Stimulated activated CD8-positive, alpha-beta memory T cell treated with anti-CD3 and anti-CD28 coated beads, Interleukin-12 subunit alpha, Interleukin-12 subunit beta, amount 100 ng/mL, for 24 hours (primary cell): ENCODE measurements at regions not wholly inside any gene's neighbourhood (a gene's known extent, or its start where the extent isn't known, plus 50 kb on each side); places are given as distances from the start of the nearest gene placed in this dataset.

Experiments
- DNase-seq: peaks from one replicate; pipeline ENCODE4 v3.0.0-alpha.2; 2020; ENCODE audit errors: extremely low read depth

- DNase-seq: no peak
Measured at GRCh38 chr2:550860-551567, 126.2 kb downstream of the TMEM18 start.

DNA sequence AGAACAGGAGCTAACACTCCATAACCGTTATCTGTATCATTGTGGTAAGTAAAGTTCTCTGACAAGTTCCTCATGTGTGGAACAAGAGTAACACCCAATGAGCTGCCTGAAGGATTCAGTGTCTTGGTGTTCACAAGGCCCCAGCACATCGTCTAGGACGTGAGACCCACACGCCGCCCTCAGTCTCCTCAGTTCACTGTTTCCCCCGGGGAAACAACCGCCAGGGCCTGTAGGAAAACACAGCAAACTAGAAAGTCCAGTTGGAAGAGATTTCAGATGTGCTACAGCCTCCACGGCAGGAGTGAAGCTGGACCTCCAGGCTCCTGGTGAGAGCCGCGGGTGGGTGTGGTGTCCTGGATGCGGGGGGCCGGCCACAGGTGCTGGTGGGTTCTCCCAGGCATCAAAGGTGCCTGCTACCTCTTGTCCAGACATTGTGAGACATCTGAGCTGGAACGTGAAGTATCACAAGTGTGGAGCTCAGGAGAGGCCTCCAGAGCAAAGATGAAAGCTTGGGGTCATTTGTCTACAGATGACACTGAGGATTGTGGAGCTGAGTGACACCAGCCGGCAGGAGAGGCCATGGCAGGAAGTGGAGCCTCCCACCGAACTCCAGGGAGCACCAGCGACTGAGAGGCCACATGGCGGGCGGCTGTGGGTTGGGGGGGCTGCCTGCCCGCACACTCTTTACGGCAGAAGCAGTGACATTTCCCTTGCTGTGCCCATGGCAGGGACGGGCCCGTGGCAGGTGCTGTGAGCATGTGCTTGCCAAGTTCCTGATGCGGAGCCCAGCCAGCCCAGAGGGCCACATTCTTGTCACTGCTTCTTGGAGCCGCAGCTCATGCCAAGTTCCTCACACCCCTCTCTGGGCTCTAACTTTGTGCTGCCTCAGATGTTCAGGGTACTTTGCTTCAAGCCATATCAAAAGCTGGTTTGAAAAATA, 131.2 kb downstream of the TMEM18 start:
- no peak for DNase-seq

DNA sequence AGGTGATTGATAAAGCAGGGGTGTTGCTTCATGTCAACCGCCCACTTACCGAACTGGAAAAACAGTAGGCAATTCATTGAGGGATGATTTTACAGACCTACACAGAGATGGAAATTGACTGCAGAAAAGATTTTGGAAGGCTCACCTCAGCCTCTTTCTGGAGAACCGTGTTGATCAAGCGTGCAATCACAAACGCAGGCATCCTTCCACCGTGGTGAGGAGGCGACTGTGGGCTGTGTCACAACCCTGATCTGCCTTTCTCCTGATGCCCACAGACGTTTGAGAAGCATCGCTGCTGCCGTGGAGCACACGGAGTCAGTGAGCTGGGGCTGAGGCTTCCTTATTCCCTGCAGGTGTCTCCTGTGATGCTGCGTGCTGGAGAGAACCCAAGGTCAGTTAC, 132.0 kb downstream of the TMEM18 start:
- DNase-seq: no peak

DNA sequence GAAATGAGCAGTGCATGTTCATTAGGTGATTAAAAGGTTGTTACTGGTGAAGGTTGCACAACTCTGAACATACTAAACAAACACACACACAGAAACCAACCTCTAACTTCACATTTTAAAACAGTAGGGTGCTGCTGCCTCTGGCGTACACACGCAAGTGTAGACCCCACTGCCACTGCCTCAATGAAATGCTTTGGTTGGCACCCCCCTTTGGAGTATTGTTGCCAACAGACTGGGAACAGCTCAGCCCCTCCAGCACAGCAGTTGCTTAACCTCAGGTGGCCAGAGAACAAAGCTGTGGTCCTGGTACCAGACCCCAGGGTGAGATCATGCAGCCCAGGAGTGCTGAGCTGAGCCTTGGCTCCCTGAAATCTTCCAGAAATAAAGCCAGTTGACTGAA, 138.6 kb downstream of the TMEM18 start:
- DNase-seq: no peak

- no peak for DNase-seq
Measured at GRCh38 chr2:535222-535621, 142.0 kb downstream of the TMEM18 start.

DNA sequence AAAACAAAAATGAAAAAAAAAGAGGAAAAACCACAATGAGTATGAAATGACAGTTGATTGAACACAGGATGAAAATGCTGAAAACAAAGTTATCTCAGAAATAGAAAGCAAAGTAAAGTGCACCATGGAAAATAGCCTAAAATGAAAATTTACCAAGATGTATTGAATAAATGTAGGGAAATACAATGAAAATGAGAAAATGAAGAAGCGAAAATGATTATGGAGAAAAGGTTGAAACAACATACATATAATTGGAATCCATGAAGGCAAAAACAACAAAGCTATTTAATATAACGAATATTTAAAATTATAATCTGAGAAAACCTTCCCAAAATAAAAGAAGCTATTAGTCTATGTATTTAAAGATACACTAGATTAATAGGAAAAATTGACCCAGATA, 147.4 kb downstream of the TMEM18 start:
- no peak for DNase-seq

DNA sequence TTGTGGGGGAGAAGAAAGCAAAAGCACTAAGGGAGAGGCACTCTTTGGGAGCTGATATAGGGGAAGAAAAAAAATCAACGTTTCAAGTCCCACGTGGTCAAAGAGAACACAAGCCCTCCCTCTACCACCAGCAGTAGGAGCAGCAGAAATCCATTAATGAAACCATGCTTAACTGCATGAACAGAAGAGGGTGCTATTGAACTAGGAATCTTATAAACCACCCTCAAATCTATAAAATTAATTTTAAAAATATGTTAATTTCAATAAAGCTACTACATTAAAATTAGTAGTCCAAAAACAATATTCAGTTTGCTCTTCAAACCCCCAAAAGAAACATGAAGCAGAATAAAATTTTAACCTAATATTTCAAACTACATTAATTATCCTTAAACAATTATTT, 147.8 kb downstream of the TMEM18 start:
- DNase-seq: no peak

GRCh38 chr2:527581-527980, 149.6 kb downstream of the TMEM18 start:
- DNase-seq: no peak

DNA sequence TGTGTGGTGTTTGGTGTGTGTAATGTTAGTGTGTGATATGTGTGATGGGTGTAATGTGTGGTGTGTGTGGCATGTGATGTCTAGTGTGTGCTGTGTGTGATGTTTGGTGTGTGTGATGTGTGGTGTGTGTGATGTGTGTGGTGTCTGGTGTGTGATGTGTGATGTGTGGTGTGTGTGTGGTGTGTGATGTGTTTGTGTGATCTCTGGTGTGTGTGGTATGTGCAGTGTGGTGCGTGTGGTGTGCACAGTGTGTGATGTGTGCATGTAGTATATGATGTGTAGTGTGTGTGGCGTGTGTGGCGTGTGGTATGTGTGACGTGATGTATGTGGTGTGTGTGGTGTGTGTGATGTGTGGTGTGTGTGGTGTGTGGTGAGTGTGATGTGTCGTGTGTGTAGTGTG, 150.3 kb downstream of the TMEM18 start:
- DNase-seq: no peak

DNA sequence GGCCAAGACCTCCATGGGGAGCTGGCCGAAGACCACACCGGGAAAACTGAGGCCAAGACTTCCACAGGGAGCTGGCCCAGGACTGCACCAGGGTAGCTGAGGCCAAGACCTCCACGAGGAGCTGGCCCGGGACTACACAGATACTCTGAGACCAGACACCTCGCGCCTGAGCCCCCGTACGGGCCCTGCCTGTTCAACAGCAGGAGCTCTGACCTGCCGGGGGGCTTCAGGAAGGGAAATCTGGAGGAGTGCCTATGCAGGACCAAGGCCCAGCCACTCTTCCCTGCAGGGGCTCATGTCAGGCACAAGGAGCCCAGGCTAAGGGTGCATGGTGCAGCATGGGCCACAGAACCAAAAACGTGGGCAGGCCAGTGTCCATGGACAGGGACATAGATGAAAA, 151.6 kb downstream of the TMEM18 start:
- DNase-seq: no peak

- DNase-seq: no peak
Measured at GRCh38 chr2:525021-525420, 152.2 kb downstream of the TMEM18 start.

DNA sequence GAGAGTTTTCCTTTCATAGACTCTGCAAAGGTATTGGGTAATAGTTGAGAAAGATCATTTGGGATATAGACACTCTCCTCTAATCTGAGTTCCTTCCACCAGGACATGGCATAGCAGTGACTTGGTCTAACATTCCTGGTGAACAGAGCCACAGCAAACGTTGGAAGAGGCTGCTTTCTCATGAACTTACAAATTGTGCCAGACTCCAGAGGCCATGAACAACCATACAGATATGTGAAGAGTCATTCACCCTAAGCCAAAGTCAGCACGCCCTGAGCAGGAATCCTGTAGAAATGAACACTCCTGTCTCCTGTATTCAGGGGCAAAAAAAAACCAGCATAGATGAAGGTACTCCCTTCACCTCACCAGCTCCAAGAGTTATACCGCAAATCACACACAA, 152.8 kb downstream of the TMEM18 start:
- DNase-seq: no peak

GRCh38 chr2:523698-524270, 153.4 kb downstream of the TMEM18 start:
- no peak for DNase-seq

DNA sequence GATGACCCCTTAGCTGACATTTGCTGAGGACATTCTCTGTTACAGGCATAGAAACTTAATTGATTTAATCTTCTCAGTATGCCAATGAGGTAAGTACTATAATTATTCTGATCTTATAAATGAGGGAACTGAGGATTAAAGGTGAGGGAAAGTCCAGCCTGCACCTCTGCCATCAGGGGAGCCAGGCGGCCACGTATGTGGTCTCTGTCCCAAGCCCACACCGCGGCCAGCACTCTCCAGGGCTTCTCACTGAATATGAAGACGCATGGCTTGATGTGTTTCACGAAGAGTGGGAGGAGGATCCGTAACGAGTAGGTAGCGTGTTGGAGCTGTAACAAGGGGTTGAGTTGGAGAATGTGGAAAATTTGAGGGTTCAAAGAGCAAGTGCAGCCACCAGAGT, 154.4 kb downstream of the TMEM18 start:
- no peak for DNase-seq

DNA sequence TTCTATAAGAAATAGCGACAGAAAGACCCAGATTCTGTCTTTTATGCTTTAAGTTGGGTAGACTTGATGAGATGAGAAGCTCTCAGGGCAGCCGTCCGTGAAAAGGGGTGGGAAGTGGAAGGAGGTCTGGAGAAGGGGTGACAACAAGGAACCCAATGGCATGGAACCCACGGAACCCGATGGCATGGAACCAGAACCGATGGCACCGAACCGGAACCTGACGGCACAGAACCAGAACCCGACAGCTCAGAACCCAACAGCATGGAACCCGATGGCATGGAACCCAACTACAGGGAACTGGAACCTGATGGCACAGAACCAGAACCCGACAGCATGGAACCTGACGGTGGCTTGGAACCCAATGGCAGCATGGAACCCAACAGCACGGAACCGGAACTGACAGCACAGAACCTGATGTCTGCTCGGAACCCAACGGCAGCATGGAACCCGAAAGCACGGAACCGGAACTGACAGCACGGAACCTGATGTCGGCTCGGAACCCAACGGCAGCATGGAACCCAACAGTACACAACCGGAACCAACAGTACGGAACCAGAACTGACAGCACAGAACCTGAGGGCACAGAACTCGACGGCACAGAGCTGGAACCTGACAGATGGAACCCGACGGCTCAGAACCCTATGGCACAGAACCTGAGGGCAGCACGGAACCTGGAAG, 155.2 kb downstream of the TMEM18 start:
- DNase-seq: no peak

GRCh38 chr2:520663-521340, 156.4 kb downstream of the TMEM18 start:
- no peak for DNase-seq

GRCh38 chr2:516944-517343, 160.3 kb downstream of the TMEM18 start:
- DNase-seq: no peak

- DNase-seq: no peak
Measured at GRCh38 chr2:516131-516530, 161.1 kb downstream of the TMEM18 start.

GRCh38 chr2:515441-516127, 161.6 kb downstream of the TMEM18 start:
- no peak for DNase-seq

DNA sequence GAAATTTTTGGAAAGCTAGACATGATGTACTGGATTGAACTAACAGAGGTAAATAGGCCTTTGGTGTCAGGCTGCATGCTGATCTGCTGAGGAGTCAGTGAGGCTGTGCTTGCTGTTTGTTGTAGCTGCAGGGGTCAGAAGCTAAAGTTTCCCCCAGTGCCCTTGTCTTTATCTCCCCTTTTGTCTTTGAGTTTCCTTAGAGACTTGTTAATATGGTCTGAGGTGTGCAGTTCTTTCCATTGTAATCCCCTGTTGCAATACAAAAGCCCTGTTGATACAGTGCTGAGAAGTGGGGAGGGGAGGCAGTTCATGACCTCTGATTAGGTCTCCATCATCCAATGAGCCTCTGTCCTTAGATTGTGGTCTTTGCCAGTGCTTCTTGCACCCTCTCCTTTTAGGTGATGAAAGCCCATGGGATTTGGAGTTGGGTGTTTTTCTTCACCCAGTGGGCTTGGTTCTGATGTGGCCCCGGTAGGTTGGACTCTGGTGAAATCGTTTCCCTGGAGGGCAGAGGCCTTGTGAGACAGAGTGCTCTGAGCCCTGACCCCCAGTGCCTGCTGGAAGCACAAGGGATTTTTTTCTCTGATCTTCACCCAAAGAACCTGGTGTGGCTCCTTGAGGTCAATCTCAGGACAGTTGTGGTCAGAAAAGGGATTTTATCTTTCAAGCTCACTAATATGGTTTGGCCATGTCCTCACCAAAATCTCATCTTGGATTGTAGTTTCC, 163.1 kb downstream of the TMEM18 start:
- DNase-seq: no peak
